Lower lobe of right lung (tissue), 2 donors: ENCODE measurements at regions not wholly inside any gene's neighbourhood (a gene's known extent, or its start where the extent isn't known, plus 50 kb on each side); places are given as distances from the start of the nearest gene placed in this dataset.

Experiments used
- ATAC-seq, 2 donors: fragments of 200-7000 bp; cut with Tn5 transposase; one replicate each; pipeline ENCODE4 v1.9.1; 2020 to 2022; ENCODE audit warnings: mild to moderate bottlenecking in 2 of 2, moderate library complexity in 2 of 2
- DNase-seq: peaks from one replicate; pipeline ENCODE4 v3.0.0-alpha.2; 2020
- H3K27ac ChIP-seq: fragments of 200-600 bp; one replicate; pipeline ENCODE4 v1.8.0; 2022
- H3K27me3 ChIP-seq: fragments of 200-600 bp; one replicate; pipeline ENCODE4 v1.8.0; 2022; ENCODE audit warnings: low read depth
- H3K36me3 ChIP-seq: fragments of 200-600 bp; one replicate; pipeline ENCODE4 v1.8.0; 2022; ENCODE audit warnings: mild to moderate bottlenecking
- H3K4me1 ChIP-seq: fragments of 200-600 bp; one replicate; pipeline ENCODE4 v1.8.0; 2022
- H3K4me3 ChIP-seq: fragments of 200-600 bp; one replicate; pipeline ENCODE4 v1.8.0; 2022; ENCODE audit warnings: mild to moderate bottlenecking
- H3K9me3 ChIP-seq: fragments of 200-600 bp; one replicate; pipeline ENCODE4 v1.8.0; 2022
- intact Hi-C: fragments of 100-400 bp; cut with DNase I; formaldehyde crosslinking; loops from one replicate; pipeline ENCODE4 v1.11.0; 2022
- TF ChIP-seq, protein P1 (sequence below): fragments of 200-600 bp; IDR thresholded peaks from one replicate; pipeline ENCODE4 v1.8.0; 2022; ENCODE audit warnings: antibody characterized with exemption, mild to moderate bottlenecking
- donor health status: DM: no; HTN: yes; CAD: no; lungs with severe emphysema.

DNA sequence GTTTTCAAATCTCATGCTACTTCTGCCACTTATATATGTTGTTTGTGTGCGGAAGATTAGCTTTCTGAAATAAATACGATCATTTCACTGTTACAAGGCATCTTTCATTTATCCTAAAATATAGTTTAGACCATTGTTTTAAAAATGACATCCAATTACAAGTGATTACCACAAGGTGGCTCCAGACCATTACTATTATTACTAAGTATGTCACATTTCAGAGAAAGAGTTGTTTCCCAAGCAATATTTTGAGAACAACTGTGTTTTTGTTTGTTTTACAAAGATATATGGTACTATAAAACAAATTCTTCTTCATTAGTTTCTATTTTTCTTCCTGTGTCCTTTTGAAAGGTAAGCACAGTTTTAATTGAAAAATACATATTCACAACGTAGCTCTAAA lies 136.0 kb upstream of the RAP2B start:
- DNase-seq (no peak), ATAC-seq (no peak)
- Histone ChIP-seq H3K4me3 (no peak overlapping the region), H3K36me3 (no peaks in the 10 kb centered on the region), H3K4me1 (no peaks in the 10 kb centered on the region), H3K27ac (no peak overlapping the region), H3K9me3 (no peaks in the 10 kb centered on the region), H3K27me3 (no peaks in the 10 kb centered on the region)
- intact Hi-C loops, result no loop called here
- TF ChIP-seq, protein P1, sequence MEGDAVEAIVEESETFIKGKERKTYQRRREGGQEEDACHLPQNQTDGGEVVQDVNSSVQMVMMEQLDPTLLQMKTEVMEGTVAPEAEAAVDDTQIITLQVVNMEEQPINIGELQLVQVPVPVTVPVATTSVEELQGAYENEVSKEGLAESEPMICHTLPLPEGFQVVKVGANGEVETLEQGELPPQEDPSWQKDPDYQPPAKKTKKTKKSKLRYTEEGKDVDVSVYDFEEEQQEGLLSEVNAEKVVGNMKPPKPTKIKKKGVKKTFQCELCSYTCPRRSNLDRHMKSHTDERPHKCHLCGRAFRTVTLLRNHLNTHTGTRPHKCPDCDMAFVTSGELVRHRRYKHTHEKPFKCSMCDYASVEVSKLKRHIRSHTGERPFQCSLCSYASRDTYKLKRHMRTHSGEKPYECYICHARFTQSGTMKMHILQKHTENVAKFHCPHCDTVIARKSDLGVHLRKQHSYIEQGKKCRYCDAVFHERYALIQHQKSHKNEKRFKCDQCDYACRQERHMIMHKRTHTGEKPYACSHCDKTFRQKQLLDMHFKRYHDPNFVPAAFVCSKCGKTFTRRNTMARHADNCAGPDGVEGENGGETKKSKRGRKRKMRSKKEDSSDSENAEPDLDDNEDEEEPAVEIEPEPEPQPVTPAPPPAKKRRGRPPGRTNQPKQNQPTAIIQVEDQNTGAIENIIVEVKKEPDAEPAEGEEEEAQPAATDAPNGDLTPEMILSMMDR, result peak; percentile 63

DNA sequence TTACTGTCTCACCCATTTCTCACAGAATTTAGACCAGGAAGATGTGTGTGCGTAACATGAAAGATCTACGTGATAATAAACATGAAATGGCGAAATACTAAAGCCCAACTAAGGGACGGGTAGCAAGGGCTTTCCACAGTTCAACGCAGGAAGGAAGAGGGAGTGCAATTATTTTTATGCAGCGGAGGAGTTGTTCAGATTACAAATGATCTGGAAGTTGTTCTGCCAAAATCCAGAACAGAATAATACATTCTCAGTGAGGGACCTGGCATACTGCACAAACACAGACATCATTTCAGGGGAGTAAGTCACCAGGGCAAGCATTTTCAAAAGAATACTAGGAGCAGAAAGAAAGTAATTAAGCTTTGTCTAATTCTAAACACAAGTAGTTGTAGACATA lies 133.6 kb upstream of the RAP2B start:
- Histone ChIP-seq H3K9me3 (no peaks in the 10 kb centered on the region), H3K36me3 (no peaks in the 10 kb centered on the region), H3K4me3 (no peak overlapping the region), H3K27me3 (no peaks in the 10 kb centered on the region), H3K27ac (no peak overlapping the region), H3K4me1 (no peaks in the 10 kb centered on the region)
- DNase-seq, result no peak
- no peak for ATAC-seq
- intact Hi-C loops, result no loop called here
- TF ChIP-seq, protein P1, result no peak

DNA sequence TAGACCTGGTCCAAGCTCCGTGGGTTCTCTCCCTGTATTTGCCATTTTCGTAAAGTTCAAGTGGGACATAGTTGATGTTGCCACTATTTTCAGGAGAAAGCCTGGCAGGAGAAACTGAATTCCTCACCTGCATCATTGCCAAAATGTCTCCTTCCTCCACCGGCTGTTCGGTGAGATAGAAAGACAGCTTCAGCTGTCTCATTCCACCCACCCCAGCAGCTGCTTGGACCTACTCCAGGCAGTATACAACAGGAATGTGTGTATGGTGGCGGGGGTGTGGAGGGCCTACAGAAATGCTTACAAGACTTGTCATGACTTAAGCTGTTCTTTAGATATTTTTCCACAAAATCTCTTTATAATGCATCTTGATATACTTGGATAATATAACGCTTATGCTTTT lies 132.7 kb upstream of the RAP2B start:
- DNase-seq, result no peak

DNA sequence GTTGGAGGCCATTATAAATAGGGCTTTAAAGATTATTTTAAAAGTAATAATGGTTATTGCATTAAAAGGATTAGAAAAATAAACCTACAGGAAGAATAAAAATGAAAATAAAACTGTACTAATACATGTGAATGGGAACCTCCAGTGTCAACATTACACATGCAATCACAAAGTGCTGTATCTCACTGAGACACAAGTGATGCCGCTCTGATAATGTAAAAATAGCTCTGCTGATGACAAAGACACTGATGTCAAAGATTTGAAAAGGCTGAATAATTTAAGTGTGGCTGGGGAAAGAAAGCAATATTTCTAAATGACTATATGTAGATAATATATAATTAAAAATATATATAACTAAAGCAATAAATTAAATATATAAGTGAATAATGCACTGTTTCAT lies 129.1 kb upstream of the RAP2B start:
- DNase-seq, result no peak
- TF ChIP-seq, protein P1, result no peak
- H3K4me1 ChIP-seq, result no peaks in the 10 kb centered on the region
- H3K9me3 ChIP-seq, result no peaks in the 10 kb centered on the region
- intact Hi-C loops, result loop anchor here (10.0 kb wide), 1 partner anchor 732 kb away; no protein-coding TSS in a partner anchor
- no peaks in the 10 kb centered on the region for H3K36me3 ChIP-seq
- no peak for ATAC-seq
- no peaks in the 10 kb centered on the region for H3K27me3 ChIP-seq
- H3K27ac ChIP-seq, result no peak overlapping the region
- H3K4me3 ChIP-seq, result no peak overlapping the region

More for the DNA sequence above, 132.7 kb upstream of the RAP2B start:
- intact Hi-C loops, result no loop called here
- Histone ChIP-seq H3K27ac (no peak overlapping the region), H3K4me3 (no peak overlapping the region), H3K9me3 (no peaks in the 10 kb centered on the region), H3K4me1 (no peaks in the 10 kb centered on the region), H3K36me3 (no peaks in the 10 kb centered on the region), H3K27me3 (no peaks in the 10 kb centered on the region)
- TF ChIP-seq, protein P1, result no peak
- ATAC-seq, result no peak

DNA sequence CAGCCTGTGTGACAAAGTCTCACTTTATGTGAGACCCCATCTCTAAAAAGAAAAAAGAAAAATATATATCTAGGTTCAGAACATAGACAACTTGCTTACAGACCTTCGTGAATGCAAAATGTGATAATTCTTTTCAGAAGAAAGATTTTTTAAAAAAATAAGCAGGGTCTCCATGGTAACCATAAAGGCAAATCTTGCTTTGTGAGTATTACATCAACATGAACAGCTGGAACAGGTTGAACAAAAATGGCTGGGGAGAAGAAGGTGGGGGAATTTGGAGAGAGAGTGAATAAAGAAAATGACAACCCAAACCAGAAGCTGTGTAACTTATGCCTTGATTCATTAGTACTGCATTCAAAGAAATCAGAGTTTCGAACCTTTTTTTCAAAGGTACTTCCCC lies 125.2 kb upstream of the RAP2B start:
- TF ChIP-seq, protein P1, result no peak
- intact Hi-C loops, result loop anchor here (10.0 kb wide), 1 partner anchor 728 kb away; no protein-coding TSS in a partner anchor
- Histone ChIP-seq H3K4me3 (no peak overlapping the region), H3K27me3 (no peaks in the 10 kb centered on the region), H3K36me3 (no peaks in the 10 kb centered on the region), H3K4me1 (no peaks in the 10 kb centered on the region), H3K27ac (no peak overlapping the region), H3K9me3 (no peaks in the 10 kb centered on the region)
- no peak for ATAC-seq
- DNase-seq, result no peak

DNA sequence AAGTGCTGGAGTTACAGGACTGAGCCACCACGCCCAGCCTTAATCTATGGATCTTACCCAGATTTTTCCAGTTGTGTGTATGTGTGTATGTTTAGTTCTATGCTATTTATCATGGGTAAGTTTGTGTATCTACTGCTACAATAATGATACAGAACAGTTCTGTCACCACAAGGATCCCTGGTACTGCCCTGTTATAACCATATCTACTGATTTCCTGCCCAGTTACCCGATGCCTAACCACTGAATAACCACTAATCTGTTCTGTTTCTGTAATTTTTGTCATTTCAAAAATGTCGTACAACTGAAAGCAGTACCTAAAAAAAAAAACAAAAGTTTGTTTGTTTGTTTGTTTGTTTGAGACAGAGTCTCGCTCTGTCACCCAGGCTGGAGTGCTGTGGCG lies 123.7 kb upstream of the RAP2B start:
- intact Hi-C loops, result loop anchor here (10.0 kb wide), 1 partner anchor 726 kb away; no protein-coding TSS in a partner anchor
- H3K36me3 ChIP-seq, result no peaks in the 10 kb centered on the region
- H3K27ac ChIP-seq, result no peak overlapping the region
- TF ChIP-seq, protein P1, result no peak
- ATAC-seq, result no peak
- no peaks in the 10 kb centered on the region for H3K9me3 ChIP-seq
- no peak for DNase-seq
- H3K4me3 ChIP-seq, result no peak overlapping the region
- H3K4me1 ChIP-seq, result peaks cover 2% of the 10 kb centered on the region
- no peaks in the 10 kb centered on the region for H3K27me3 ChIP-seq
